ENCODE measurements at regions not wholly inside any gene's neighbourhood (a gene's known extent, or its start where the extent isn't known, plus 50 kb on each side); places are given as distances from the start of the nearest gene placed in this dataset.

GRCh38 chr2:147211484-147211883 lies 633.3 kb upstream of the ACVR2A start:
- no peak for TF ChIP-seq POLR2A (IDR thresholded peaks at IDR 0.05)
- no peak for TF ChIP-seq CTCF (IDR thresholded peaks at IDR 0.05)
